ENCODE measurements at regions not wholly inside any gene's neighbourhood (a gene's known extent, or its start where the extent isn't known, plus 50 kb on each side); places are given as distances from the start of the nearest gene placed in this dataset.

DNA sequence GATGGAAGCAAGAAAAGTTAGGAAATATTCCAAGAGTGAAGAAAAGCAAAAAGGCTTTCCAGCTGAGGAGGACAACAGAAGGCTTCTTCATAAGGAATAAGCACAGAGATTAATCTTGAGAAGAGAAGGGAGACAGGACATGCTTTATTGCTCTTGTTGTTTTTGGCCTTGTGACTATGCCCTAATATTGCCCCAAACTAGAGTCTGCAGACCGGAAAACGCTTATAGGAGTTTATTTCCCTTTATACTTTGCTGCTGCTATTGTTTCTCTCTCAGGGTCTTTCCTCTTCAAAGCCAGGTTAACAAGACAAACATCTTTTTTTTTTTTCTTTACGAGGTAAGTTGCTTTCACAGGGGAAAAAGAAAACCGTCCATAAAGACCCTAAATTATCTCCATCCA lies 991.4 kb downstream of the ADGRL2 start:
- Histone ChIP-seq H3K4me1 (no peaks in the 10 kb centered on the region), H3K27ac (no peak overlapping the region), H3K9me3 (peaks cover 11% of the 10 kb centered on the region), H3K36me3 (no peaks in the 10 kb centered on the region), H3K27me3 (ENCODE audit: low read depth) (no peaks in the 10 kb centered on the region), H3K4me3 (no peak overlapping the region)
- DNase-seq (no peak), ATAC-seq (no peak)
- intact Hi-C loops (cut with DNase I) = no loop called here
- no peak for TF ChIP-seq CTCF (IDR thresholded peaks at IDR 0.05)

DNA sequence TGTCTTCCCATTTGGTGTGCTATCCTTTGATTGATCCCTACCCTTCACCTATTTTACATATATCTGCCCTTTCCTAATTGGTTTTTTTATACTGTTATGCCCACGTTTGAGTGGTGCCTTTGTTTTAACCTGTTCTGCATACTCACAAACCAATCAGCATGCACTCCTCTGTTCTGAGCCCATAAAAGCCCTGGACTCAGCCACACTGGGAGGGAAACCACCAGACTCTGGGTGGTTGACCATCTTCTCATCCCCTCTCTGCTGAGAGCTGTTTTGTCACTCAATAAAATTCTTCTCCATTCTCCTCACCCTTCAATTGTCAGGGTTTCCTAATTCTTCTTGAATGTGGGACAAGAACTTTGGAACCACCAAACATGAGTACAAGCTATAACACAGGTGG lies 989.8 kb downstream of the ADGRL2 start:
- Histone ChIP-seq H3K4me3 (no peak overlapping the region), H3K27me3 (ENCODE audit: low read depth) (no peaks in the 10 kb centered on the region), H3K36me3 (no peaks in the 10 kb centered on the region), H3K27ac (no peak overlapping the region), H3K9me3 (peaks cover 11% of the 10 kb centered on the region), H3K4me1 (no peaks in the 10 kb centered on the region)
- no peak for DNase-seq
- no peak for ATAC-seq
- intact Hi-C loops (cut with DNase I) = no loop called here
- no peak for TF ChIP-seq CTCF (IDR thresholded peaks at IDR 0.05)

- Histone ChIP-seq H3K4me3 (no peak overlapping the region), H3K9me3 (peaks cover 11% of the 10 kb centered on the region), H3K36me3 (no peaks in the 10 kb centered on the region), H3K4me1 (no peaks in the 10 kb centered on the region), H3K27me3 (ENCODE audit: low read depth) (no peaks in the 10 kb centered on the region), H3K27ac (no peak overlapping the region)
- ATAC-seq (no peak), DNase-seq (no peak)
- intact Hi-C loops (cut with DNase I) = no loop called here
- no peak for TF ChIP-seq CTCF (IDR thresholded peaks at IDR 0.05)
Observed at GRCh38 chr1:82788660-82789059, 987.9 kb downstream of the ADGRL2 start.

DNA sequence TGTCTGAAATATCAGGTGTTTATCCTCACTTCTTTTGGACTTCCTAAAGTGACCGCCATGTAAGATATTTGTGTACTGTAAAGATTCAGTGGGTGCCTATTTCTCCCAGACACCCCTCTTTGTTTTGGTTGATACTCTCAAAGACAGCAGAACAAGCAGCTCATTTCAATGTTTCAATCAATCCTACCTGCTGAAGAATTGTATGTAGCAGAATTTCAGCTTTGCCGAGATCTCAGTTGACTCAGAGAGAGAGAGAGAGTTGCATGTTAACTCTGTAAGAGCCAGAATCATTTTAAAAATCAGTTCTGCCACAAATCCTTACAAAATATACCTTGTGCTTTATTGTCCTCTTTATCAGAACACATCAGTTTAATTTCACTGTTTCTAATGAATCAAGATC lies 987.3 kb downstream of the ADGRL2 start:
- Histone ChIP-seq H3K27ac (no peak overlapping the region), H3K9me3 (peaks cover 11% of the 10 kb centered on the region), H3K36me3 (no peaks in the 10 kb centered on the region), H3K27me3 (ENCODE audit: low read depth) (no peaks in the 10 kb centered on the region), H3K4me3 (no peak overlapping the region), H3K4me1 (no peaks in the 10 kb centered on the region)
- intact Hi-C loops (cut with DNase I) = no loop called here
- no peak for DNase-seq
- no peak for ATAC-seq
- no peak for TF ChIP-seq CTCF (IDR thresholded peaks at IDR 0.05)

- ATAC-seq (no peak), DNase-seq (no peak)
- Histone ChIP-seq H3K4me1 (no peaks in the 10 kb centered on the region), H3K36me3 (no peaks in the 10 kb centered on the region), H3K27me3 (ENCODE audit: low read depth) (no peaks in the 10 kb centered on the region), H3K9me3 (peaks cover 11% of the 10 kb centered on the region), H3K27ac (no peak overlapping the region), H3K4me3 (no peak overlapping the region)
- intact Hi-C loops (cut with DNase I) = no loop called here
- TF ChIP-seq CTCF (IDR thresholded peaks at IDR 0.05) = no peak
Observed at GRCh38 chr1:82786883-82787282, 986.1 kb downstream of the ADGRL2 start.

- intact Hi-C loops (cut with DNase I) = no loop called here
- H3K9me3 ChIP-seq = peaks cover 1% of the 10 kb centered on the region
- H3K4me3 ChIP-seq = no peak overlapping the region
- H3K36me3 ChIP-seq = no peaks in the 10 kb centered on the region
- ATAC-seq (no peak), DNase-seq (no peak)
- H3K27ac ChIP-seq = no peak overlapping the region
- TF ChIP-seq CTCF (IDR thresholded peaks at IDR 0.05) = no peak
- H3K4me1 ChIP-seq = no peaks in the 10 kb centered on the region
- no peaks in the 10 kb centered on the region for H3K27me3 ChIP-seq (ENCODE audit: low read depth)
Observed at GRCh38 chr1:82785268-82785790, 984.6 kb downstream of the ADGRL2 start.
